ENCODE measurements at regions not wholly inside any gene's neighbourhood (a gene's known extent, or its start where the extent isn't known, plus 50 kb on each side); places are given as distances from the start of the nearest gene placed in this dataset.
A peak's percentile ranks its signal among the peaks of the same experiment; 100 is the strongest.
"Not testable (repeated sequence)": the region's sequence is repeated elsewhere in the genome, so short reads cannot be mapped to it uniquely, and the experiment has no call there.

GRCh38 chr4:124997991-124998390, 285.5 kb upstream of the ANKRD50 start:
- H3K27ac ChIP-seq = peak overlapping the region; percentile 68
- TF ChIP-seq ZFX (IDR thresholded peaks at IDR 0.05; ENCODE audit: borderline replicate concordance) (no peak), CTCF (IDR thresholded peaks at IDR 0.05) (no peak)

GRCh38 chr4:124997124-124997523, 284.6 kb upstream of the ANKRD50 start:
- peak overlapping the region; percentile 68 for H3K27ac ChIP-seq
- TF ChIP-seq CTCF (IDR thresholded peaks at IDR 0.05) (no peak), ZFX (IDR thresholded peaks at IDR 0.05; ENCODE audit: borderline replicate concordance) (no peak)

- TF ChIP-seq ZFX (IDR thresholded peaks at IDR 0.05; ENCODE audit: borderline replicate concordance) = no peak
- no peak for TF ChIP-seq CTCF (IDR thresholded peaks at IDR 0.05)
- no peak overlapping the region for H3K27ac ChIP-seq
These were observed 281.3 kb upstream of the ANKRD50 start for GRCh38 chr4:124993838-124994237.

- no peak overlapping the region for H3K27ac ChIP-seq
- TF ChIP-seq ZFX (IDR thresholded peaks at IDR 0.05; ENCODE audit: borderline replicate concordance) = no peak
- no peak for TF ChIP-seq CTCF (IDR thresholded peaks at IDR 0.05)
These were observed 277.9 kb upstream of the ANKRD50 start for GRCh38 chr4:124990398-124990797.

GRCh38 chr4:124980276-124980752, 267.8 kb upstream of the ANKRD50 start:
- no peak overlapping the region for H3K27ac ChIP-seq
- no peak for TF ChIP-seq CTCF (IDR thresholded peaks at IDR 0.05)
- TF ChIP-seq ZFX (IDR thresholded peaks at IDR 0.05; ENCODE audit: borderline replicate concordance) = no peak

- H3K27ac ChIP-seq = not testable (repeated sequence)
These were observed 266.0 kb upstream of the ANKRD50 start for GRCh38 chr4:124978536-124978935.

GRCh38 chr4:124977045-124977444, 264.5 kb upstream of the ANKRD50 start:
- no peak for TF ChIP-seq ZFX (IDR thresholded peaks at IDR 0.05; ENCODE audit: borderline replicate concordance)
- TF ChIP-seq CTCF (IDR thresholded peaks at IDR 0.05) = no peak
- H3K27ac ChIP-seq = no peak overlapping the region

- no peak for TF ChIP-seq ZFX (IDR thresholded peaks at IDR 0.05; ENCODE audit: borderline replicate concordance)
- no peak for TF ChIP-seq CTCF (IDR thresholded peaks at IDR 0.05)
- no peak overlapping the region for H3K27ac ChIP-seq
These were observed 261.6 kb upstream of the ANKRD50 start for GRCh38 chr4:124974152-124974551.
